Natural killer cell (primary cell): ENCODE measurements at regions not wholly inside any gene's neighbourhood (a gene's known extent, or its start where the extent isn't known, plus 50 kb on each side); places are given as distances from the start of the nearest gene placed in this dataset.

Experiments
- ATAC-seq, 3 donors: fragments of 150-1000 bp in 2 of 3; fragments of 200-7000 bp in 1 of 3; cut with Tn5 transposase; 1 replicate in 1 of 3; 2 replicates in 2 of 3; pipeline ENCODE4 v1.10.0; 2021; ENCODE audit warnings: mild to moderate bottlenecking in 2 of 3, moderate library complexity in 2 of 3
- DNase-seq, 2 donors: peaks; one replicate each; pipeline versions ENCODE4 v3.0.0 to v3.0.0-alpha.2; 2013 to 2021; ENCODE audit warnings: mixed read lengths in 1 of 2
- H3K27ac ChIP-seq: one replicate; pipeline ENCODE4 v1.5.1; 2013; ENCODE audit warnings: mild to moderate bottlenecking, low read length
- H3K27me3 ChIP-seq: one replicate; pipeline ENCODE4 v1.6.1; 2013; ENCODE audit warnings: low read length; ENCODE audit not compliant: control insufficient read depth, insufficient read depth
- H3K36me3 ChIP-seq: one replicate; pipeline ENCODE4 v1.6.1; 2013; ENCODE audit warnings: low read length; ENCODE audit not compliant: control insufficient read depth, insufficient read depth
- H3K4me1 ChIP-seq: one replicate; pipeline ENCODE4 v1.6.1; 2013; ENCODE audit warnings: low read length; ENCODE audit not compliant: control insufficient read depth, insufficient read depth
- H3K4me3 ChIP-seq: one replicate; pipeline ENCODE4 v1.5.1; 2013; ENCODE audit warnings: low read length
- H3K9me3 ChIP-seq: one replicate; pipeline ENCODE4 v1.6.1; 2013; ENCODE audit warnings: low read length; ENCODE audit not compliant: control insufficient read depth, insufficient read depth
- H3K27ac Mint-ChIP-seq, 2 donors: one replicate each; pipeline ENCODE4 v1.8.0; 2022; ENCODE audit warnings: mild to moderate bottlenecking in 2 of 2, mixed read lengths in 2 of 2, moderate library complexity in 1 of 2
- H3K27me3 Mint-ChIP-seq, 2 donors: one replicate each; pipeline ENCODE4 v1.8.0; 2022; ENCODE audit warnings: low read depth in 2 of 2, mixed read lengths in 2 of 2
- H3K36me3 Mint-ChIP-seq: one replicate; pipeline ENCODE4 v1.8.0; 2022; ENCODE audit warnings: mixed read lengths
- H3K4me1 Mint-ChIP-seq, 2 donors: one replicate each; pipeline ENCODE4 v1.8.0; 2022; ENCODE audit warnings: mixed read lengths in 2 of 2
- H3K4me3 Mint-ChIP-seq: one replicate; pipeline ENCODE4 v1.8.0; 2022; ENCODE audit warnings: mild to moderate bottlenecking, moderate library complexity, mixed read lengths
- H3K9me3 Mint-ChIP-seq, 2 donors: one replicate each; pipeline ENCODE4 v1.8.0; 2022; ENCODE audit warnings: mixed read lengths in 2 of 2
- WGBS: methylation state at CpG from one replicate; pipeline ENCODE4 v1.1.7; 2013; ENCODE audit warnings: missing lambda C conversion rate; ENCODE audit not compliant: insufficient coverage; 5-methylcytosine and 5-hydroxymethylcytosine counted together
- intact Hi-C: fragments of 100-400 bp; cut with micrococcal nuclease; formaldehyde crosslinking; loops from one replicate; pipeline ENCODE4 v1.14.2; 2022
- TF ChIP-seq, protein P1 (sequence below): fragments of 200-600 bp; IDR thresholded peaks from one replicate; pipeline ENCODE4 v1.8.0; 2022; ENCODE audit warnings: antibody characterized with exemption

DNA sequence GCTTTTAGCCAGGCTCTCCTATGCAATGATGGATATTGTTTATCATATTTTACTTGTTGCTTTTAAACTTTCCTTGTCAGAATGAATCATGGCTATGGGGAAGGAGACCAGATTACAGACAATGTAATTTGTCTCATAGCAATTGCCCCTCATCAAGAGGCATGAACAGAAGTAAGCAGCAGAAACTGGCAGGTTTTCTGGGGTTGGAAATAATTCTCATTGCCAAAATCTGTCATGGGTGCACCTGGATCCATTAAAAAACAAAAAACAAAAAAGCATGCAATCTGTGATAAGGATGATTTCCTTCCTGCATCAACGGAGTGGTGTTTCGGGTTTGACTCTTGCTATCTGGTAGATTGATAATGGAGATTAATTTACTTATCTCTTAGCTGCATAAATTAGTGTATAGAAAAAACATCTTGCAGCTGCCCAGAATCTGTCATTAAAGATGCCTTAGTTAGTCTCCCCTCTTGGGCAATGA is 419.6 kb downstream of the SOX11 start:
- H3K27ac Mint-ChIP-seq = no peak overlapping the region
- no peak for ATAC-seq

DNA sequence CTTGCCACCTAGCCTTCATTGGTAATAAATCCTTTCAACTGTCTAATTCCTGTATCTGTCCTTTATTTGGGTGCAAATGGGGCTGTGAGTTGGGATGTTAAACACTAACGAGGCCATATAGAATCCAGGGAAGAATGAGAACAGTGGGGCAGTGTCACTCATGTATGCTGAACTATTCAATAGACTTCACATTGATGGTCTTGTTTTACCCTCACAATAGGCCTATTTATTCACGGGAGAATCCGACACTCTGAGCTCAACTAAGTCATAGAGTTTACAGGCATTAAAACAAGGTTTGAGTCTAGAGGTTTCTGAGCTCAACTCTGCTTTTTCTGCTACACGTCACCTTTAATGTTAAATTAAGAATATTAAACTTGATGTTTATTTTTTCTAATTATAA is 421.6 kb downstream of the SOX11 start:
- Mint-ChIP-seq H3K27me3 (no peaks in the 10 kb centered on the region), H3K4me1 (no peaks in the 10 kb centered on the region), H3K27ac (no peak overlapping the region), H3K36me3 (no peaks in the 10 kb centered on the region), H3K9me3 (peaks cover 12 to 13% of the 10 kb centered on the region in 2 donors), H3K4me3 (no peak overlapping the region)
- Histone ChIP-seq H3K27ac (no peak overlapping the region), H3K36me3 (no peaks in the 10 kb centered on the region), H3K4me1 (no peaks in the 10 kb centered on the region), H3K27me3 (no peaks in the 10 kb centered on the region), H3K9me3 (no peaks in the 10 kb centered on the region), H3K4me3 (no peak overlapping the region)
- 64% methylated on average over 1 of the region's 4 CpGs for WGBS
- TF ChIP-seq, protein P1, sequence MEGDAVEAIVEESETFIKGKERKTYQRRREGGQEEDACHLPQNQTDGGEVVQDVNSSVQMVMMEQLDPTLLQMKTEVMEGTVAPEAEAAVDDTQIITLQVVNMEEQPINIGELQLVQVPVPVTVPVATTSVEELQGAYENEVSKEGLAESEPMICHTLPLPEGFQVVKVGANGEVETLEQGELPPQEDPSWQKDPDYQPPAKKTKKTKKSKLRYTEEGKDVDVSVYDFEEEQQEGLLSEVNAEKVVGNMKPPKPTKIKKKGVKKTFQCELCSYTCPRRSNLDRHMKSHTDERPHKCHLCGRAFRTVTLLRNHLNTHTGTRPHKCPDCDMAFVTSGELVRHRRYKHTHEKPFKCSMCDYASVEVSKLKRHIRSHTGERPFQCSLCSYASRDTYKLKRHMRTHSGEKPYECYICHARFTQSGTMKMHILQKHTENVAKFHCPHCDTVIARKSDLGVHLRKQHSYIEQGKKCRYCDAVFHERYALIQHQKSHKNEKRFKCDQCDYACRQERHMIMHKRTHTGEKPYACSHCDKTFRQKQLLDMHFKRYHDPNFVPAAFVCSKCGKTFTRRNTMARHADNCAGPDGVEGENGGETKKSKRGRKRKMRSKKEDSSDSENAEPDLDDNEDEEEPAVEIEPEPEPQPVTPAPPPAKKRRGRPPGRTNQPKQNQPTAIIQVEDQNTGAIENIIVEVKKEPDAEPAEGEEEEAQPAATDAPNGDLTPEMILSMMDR = no peak
- ATAC-seq = no peak
- no peak for DNase-seq
- intact Hi-C loops = no loop called here

More for the DNA sequence above, 419.6 kb downstream of the SOX11 start:
- Histone ChIP-seq H3K9me3 (no peaks in the 10 kb centered on the region), H3K4me3 (no peak overlapping the region), H3K36me3 (no peaks in the 10 kb centered on the region), H3K27ac (no peak overlapping the region), H3K27me3 (no peaks in the 10 kb centered on the region), H3K4me1 (no peaks in the 10 kb centered on the region)
- no peak for DNase-seq
- no peaks in the 10 kb centered on the region for H3K27me3 Mint-ChIP-seq
- H3K9me3 Mint-ChIP-seq = peaks cover 8 to 11% of the 10 kb centered on the region in 2 donors
- WGBS = 28% methylated on average over 2 of the region's 2 CpGs
- intact Hi-C loops = no loop called here
- no peaks in the 10 kb centered on the region for H3K4me1 Mint-ChIP-seq
- no peak overlapping the region for H3K4me3 Mint-ChIP-seq
- TF ChIP-seq, protein P1 = no peak
- no peaks in the 10 kb centered on the region for H3K36me3 Mint-ChIP-seq

DNA sequence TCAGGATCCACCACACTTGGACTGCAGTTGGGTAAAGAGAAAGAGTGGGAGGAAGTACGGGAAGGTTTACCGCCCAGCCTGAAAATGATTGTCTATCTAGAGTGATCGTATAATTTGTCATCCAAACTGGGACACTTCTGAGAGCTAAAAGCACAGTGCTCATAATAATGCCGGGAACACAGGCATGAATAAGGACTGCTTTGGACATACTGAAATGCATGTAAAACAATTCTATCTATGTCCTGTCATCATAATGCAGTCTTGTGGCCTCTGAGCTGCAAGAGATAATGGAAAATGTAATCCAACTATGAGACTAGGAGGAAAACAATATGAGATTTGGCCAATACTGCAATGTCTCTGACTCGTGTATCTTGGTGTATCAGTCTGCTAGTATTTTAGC is 435.5 kb downstream of the SOX11 start:
- H3K9me3 Mint-ChIP-seq = peaks cover 11 to 12% of the 10 kb centered on the region in 2 donors
- WGBS = 96% methylated on average over 5 of the region's 5 CpGs
- no peak overlapping the region for H3K4me3 Mint-ChIP-seq
- TF ChIP-seq, protein P1 = no peak
- no peaks in the 10 kb centered on the region for H3K27me3 Mint-ChIP-seq
- no peaks in the 10 kb centered on the region for H3K4me1 Mint-ChIP-seq
- no peak for ATAC-seq
- H3K27ac ChIP-seq = no peak overlapping the region
- intact Hi-C loops = no loop called here
- no peaks in the 10 kb centered on the region for H3K36me3 ChIP-seq
- H3K4me3 ChIP-seq = no peak overlapping the region
- no peaks in the 10 kb centered on the region for H3K4me1 ChIP-seq
- H3K27ac Mint-ChIP-seq = no peak overlapping the region
- H3K36me3 Mint-ChIP-seq = no peaks in the 10 kb centered on the region
- H3K27me3 ChIP-seq = no peaks in the 10 kb centered on the region
- no peak for DNase-seq
- H3K9me3 ChIP-seq = no peaks in the 10 kb centered on the region

DNA sequence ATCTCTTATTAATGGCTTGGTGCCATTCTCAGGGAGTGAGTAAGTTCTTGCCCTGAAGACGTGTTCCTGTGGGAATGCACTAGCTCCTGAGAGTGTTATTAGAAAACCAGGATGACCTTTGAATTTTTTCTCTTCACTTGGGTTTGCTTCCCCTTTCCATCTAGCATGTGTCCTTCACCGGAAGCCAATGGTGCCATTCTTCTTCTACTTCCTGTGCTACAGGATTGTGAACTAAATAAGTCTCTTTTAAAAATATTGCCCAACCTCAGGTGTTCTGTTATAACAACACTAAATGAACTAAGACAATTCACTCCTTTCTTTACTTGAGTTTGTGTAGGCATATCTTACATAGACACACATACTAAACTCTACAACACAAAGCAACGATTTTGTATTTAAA is 447.0 kb downstream of the SOX11 start:
- Histone ChIP-seq H3K27me3 (no peaks in the 10 kb centered on the region), H3K9me3 (peaks cover 4% of the 10 kb centered on the region), H3K36me3 (no peaks in the 10 kb centered on the region), H3K4me1 (no peaks in the 10 kb centered on the region), H3K4me3 (no peak overlapping the region), H3K27ac (no peak overlapping the region)
- DNase-seq = no peak
- no peaks in the 10 kb centered on the region for H3K36me3 Mint-ChIP-seq
- H3K27ac Mint-ChIP-seq = no peak overlapping the region
- 88% methylated on average over 2 of the region's 3 CpGs for WGBS
- intact Hi-C loops = no loop called here
- H3K9me3 Mint-ChIP-seq = peaks cover 5 to 17% of the 10 kb centered on the region in 2 donors
- TF ChIP-seq, protein P1 = no peak
- no peak for ATAC-seq
- H3K4me1 Mint-ChIP-seq = no peaks in the 10 kb centered on the region
- H3K4me3 Mint-ChIP-seq = no peak overlapping the region
- H3K27me3 Mint-ChIP-seq = no peaks in the 10 kb centered on the region
